ENCODE measurements at regions not wholly inside any gene's neighbourhood (a gene's known extent, or its start where the extent isn't known, plus 50 kb on each side); places are given as distances from the start of the nearest gene placed in this dataset.

DNA sequence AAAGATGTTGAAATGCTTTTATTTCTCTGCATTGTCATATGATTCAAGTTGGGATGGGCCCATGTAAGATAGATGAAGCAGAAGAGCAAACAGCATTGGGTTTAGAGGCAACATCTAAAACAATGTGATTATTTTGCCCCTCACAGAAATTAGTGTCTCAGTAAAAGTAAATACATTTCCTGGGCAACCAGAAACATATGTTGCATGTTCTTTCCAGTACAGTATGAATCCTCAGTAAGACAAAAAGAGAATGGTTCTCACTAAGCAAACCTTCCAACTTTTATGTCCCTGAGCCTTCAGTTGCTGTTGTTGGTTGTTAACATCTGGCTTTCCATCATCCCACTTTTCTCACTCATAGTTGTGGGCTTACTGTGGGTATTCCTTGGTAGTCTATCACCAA is 222.5 kb upstream of the PRPS1L1 start (continued):
- TF ChIP-seq FOXM1 (IDR thresholded peaks at IDR 0.05; ENCODE audit: low read depth, low read length) (no peak), POLR2A (IDR thresholded peaks at IDR 0.05; ENCODE audit: low read depth, low read length) (no peak), RAD21 (IDR thresholded peaks at IDR 0.05; ENCODE audit: insufficient read depth, low read depth, low read length) (no peak)
- TF ChIP-seq, protein P1, sequence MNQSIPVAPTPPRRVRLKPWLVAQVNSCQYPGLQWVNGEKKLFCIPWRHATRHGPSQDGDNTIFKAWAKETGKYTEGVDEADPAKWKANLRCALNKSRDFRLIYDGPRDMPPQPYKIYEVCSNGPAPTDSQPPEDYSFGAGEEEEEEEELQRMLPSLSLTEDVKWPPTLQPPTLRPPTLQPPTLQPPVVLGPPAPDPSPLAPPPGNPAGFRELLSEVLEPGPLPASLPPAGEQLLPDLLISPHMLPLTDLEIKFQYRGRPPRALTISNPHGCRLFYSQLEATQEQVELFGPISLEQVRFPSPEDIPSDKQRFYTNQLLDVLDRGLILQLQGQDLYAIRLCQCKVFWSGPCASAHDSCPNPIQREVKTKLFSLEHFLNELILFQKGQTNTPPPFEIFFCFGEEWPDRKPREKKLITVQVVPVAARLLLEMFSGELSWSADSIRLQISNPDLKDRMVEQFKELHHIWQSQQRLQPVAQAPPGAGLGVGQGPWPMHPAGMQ (IDR thresholded peaks at IDR 0.05; ENCODE audit: borderline replicate concordance): no peak

- WGBS (ENCODE audit: insufficient coverage, insufficient replicate concordance, low lambda C conversion rate, missing lambda C conversion rate): 0% methylated on average over 2 of the region's 2 CpGs
- ATAC-seq: peak; percentile 46; the same call in 2 of the 3 replicates
- Histone ChIP-seq H3K9ac (ENCODE audit: control insufficient read depth, insufficient read depth, low read length) (no peak overlapping the region), H3K4me2 (ENCODE audit: control insufficient read depth, insufficient read depth) (no peak overlapping the region), H3K27me3 (replicated peaks in 1 of 2; ENCODE audit: control insufficient read depth in 2 of 2, insufficient read depth in 2 of 2, low read length in 1 of 2) (no peaks in the 10 kb centered on the region), H3K4me3 (no peak overlapping the region), H3K4me1 (ENCODE audit: control insufficient read depth, insufficient read depth, low read length) (no peaks in the 10 kb centered on the region), H3K9me3 (replicated peaks; ENCODE audit: control insufficient read depth, insufficient read depth, low read length) (no peaks in the 10 kb centered on the region), H3K36me3 (ENCODE audit: control insufficient read depth in 2 of 2, insufficient read depth in 2 of 2, low read length in 1 of 2) (no peaks in the 10 kb centered on the region), H4K20me1 (ENCODE audit: control insufficient read depth, insufficient read depth) (no peaks in the 10 kb centered on the region), H3K27ac (ENCODE audit: control insufficient read depth, insufficient read depth) (no peak overlapping the region), H2AFZ (ENCODE audit: control insufficient read depth, low read depth, low read length) (no peak overlapping the region), H3K79me2 (ENCODE audit: control insufficient read depth, insufficient read depth, low read length) (no peaks in the 10 kb centered on the region)
- TF ChIP-seq RFX5 (IDR thresholded peaks at IDR 0.05; ENCODE audit: low read depth, low read length) (peak; percentile 77; the same call in 1 of the 2 replicates), STAT1 (conservative IDR thresholded peaks at IDR 0.05) (no peak), SREBF1 (IDR thresholded peaks at IDR 0.05; ENCODE audit: low read length) (no peak), SIX5 (IDR thresholded peaks at IDR 0.05; ENCODE audit: low read depth, low read length, severe bottlenecking) (no peak)
- RAD21 ChIA-PET (ENCODE audit: unreplicated experiment): no interaction called here
- POLR2A ChIA-PET: no interaction called here
- no peak for FAIRE-seq
- no TSS peak for BruUV-seq (replicated peaks)
- DNase-seq (ENCODE audit: low read depth, low spot score): no peak
- in situ Hi-C loops (cut with MboI) (no loop called here), intact Hi-C loops (cut with micrococcal nuclease; ENCODE audit: unreplicated experiment) (no loop called here)
- CTCF ChIA-PET: no interaction called here
- SMC1A ChIA-PET (ENCODE audit: uncharacterized antibody, unreplicated experiment): no interaction called here
These were observed 230.1 kb upstream of the PRPS1L1 start for GRCh38 chr7:18257711-18258110.
